ENCODE measurements at regions not wholly inside any gene's neighbourhood (a gene's known extent, or its start where the extent isn't known, plus 50 kb on each side); places are given as distances from the start of the nearest gene placed in this dataset.
"Not testable (repeated sequence)": the region's sequence is repeated elsewhere in the genome, so short reads cannot be mapped to it uniquely, and the experiment has no call there.

- H3K36me3 ChIP-seq: no peaks in the 10 kb centered on the region
- H3K27ac ChIP-seq: no peak overlapping the region
- H3K27me3 ChIP-seq: peaks cover 0 to 31% (median 0%) of the 10 kb centered on the region in 4 donors
- no peaks in the 10 kb centered on the region for H3K9me3 ChIP-seq
- intact Hi-C loops (cut with DNase I): no loop called here
- no peak overlapping the region for H3K4me3 ChIP-seq
- peaks cover 0 to 7% (median 5%) of the 10 kb centered on the region in 3 donors for H3K4me1 ChIP-seq
- DNase-seq: no peak
- TF ChIP-seq CTCF (IDR thresholded peaks at IDR 0.05): no peak
- WGBS, 2 donors: 60 to 64% methylated on average over 5 of the region's 11 CpGs
These were observed 98.0 kb downstream of the SHANK2 start for GRCh38 chr11:71154261-71154805.

GRCh38 chr11:71153005-71153390 lies 99.4 kb downstream of the SHANK2 start:
- H3K4me3 ChIP-seq: peak overlapping the region in 1 of 4 donors; percentile 48
- TF ChIP-seq CTCF (IDR thresholded peaks at IDR 0.05): no peak
- no peak for TF ChIP-seq POLR2A (IDR thresholded peaks at IDR 0.05)
- intact Hi-C loops (cut with DNase I): no loop called here
- WGBS, 2 donors: 0 to 4% methylated on average over 10 to 12 of the region's 15 CpGs
- H3K27ac ChIP-seq: no peak overlapping the region
- peaks cover 0 to 43% (median 0%) of the 10 kb centered on the region in 4 donors for H3K27me3 ChIP-seq
- no peaks in the 10 kb centered on the region for H3K36me3 ChIP-seq
- no peaks in the 10 kb centered on the region for H3K9me3 ChIP-seq
- H3K4me1 ChIP-seq: peaks cover 0 to 7% (median 5%) of the 10 kb centered on the region in 3 donors
- no peak for DNase-seq

- Histone ChIP-seq H3K27me3 (peaks cover 0 to 44% (median 0%) of the 10 kb centered on the region in 4 donors), H3K4me3 (peak overlapping the region in 1 of 4 donors; percentile 48)
- H3K4me1 ChIP-seq; H3K27ac ChIP-seq; DNase-seq; H3K9me3 ChIP-seq; H3K36me3 ChIP-seq; intact Hi-C loops (cut with DNase I): not testable (repeated sequence)
- 37 to 77% methylated on average over 6 to 9 of the region's 15 CpGs for WGBS, 2 donors
These were observed 99.9 kb downstream of the SHANK2 start for GRCh38 chr11:71152312-71153004.

GRCh38 chr11:71151561-71151960 lies 100.8 kb downstream of the SHANK2 start:
- WGBS, 2 donors: 93 to 96% methylated on average over 5 to 9 of the region's 14 CpGs
- intact Hi-C loops (cut with DNase I): no loop called here
- no peaks in the 10 kb centered on the region for H3K9me3 ChIP-seq

GRCh38 chr11:71150859-71151258 lies 101.5 kb downstream of the SHANK2 start:
- TF ChIP-seq POLR2A (IDR thresholded peaks at IDR 0.05): no peak
- no peak for TF ChIP-seq CTCF (IDR thresholded peaks at IDR 0.05)
- H3K27ac ChIP-seq: no peak overlapping the region
- no peaks in the 10 kb centered on the region for H3K9me3 ChIP-seq
- H3K4me3 ChIP-seq: no peak overlapping the region
- peaks cover 0 to 57% (median 0%) of the 10 kb centered on the region in 4 donors for H3K27me3 ChIP-seq
- intact Hi-C loops (cut with DNase I): no loop called here
- DNase-seq: no peak
- H3K4me1 ChIP-seq: peaks cover 0 to 7% (median 5%) of the 10 kb centered on the region in 3 donors
- H3K36me3 ChIP-seq: no peaks in the 10 kb centered on the region
- 72 to 100% methylated on average over 1 to 5 of the region's 8 CpGs for WGBS, 2 donors

More at GRCh38 chr11:71151561-71151960, 100.8 kb downstream of the SHANK2 start:
- H3K27ac ChIP-seq: no peak overlapping the region
- H3K36me3 ChIP-seq: no peaks in the 10 kb centered on the region
- peaks cover 0 to 53% (median 0%) of the 10 kb centered on the region in 4 donors for H3K27me3 ChIP-seq
- no peak for DNase-seq
- peaks cover 0 to 7% (median 5%) of the 10 kb centered on the region in 3 donors for H3K4me1 ChIP-seq
- H3K4me3 ChIP-seq: no peak overlapping the region
- TF ChIP-seq POLR2A (IDR thresholded peaks at IDR 0.05) (no peak), CTCF (IDR thresholded peaks at IDR 0.05) (no peak)
